ENCODE measurements at regions not wholly inside any gene's neighbourhood (a gene's known extent, or its start where the extent isn't known, plus 50 kb on each side); places are given as distances from the start of the nearest gene placed in this dataset.

GRCh38 chr4:187108845-187109244 lies 385.2 kb upstream of the FAT1 start:
- TF ChIP-seq CTCF (IDR thresholded peaks at IDR 0.05): no peak
- no peak for TF ChIP-seq POLR2A (IDR thresholded peaks at IDR 0.05)
- no peak for TF ChIP-seq EP300 (IDR thresholded peaks at IDR 0.05)
- no peak for TF ChIP-seq POLR2AphosphoS5 (IDR thresholded peaks at IDR 0.05)

All from gastroesophageal sphincter (tissue), 3 donors.